ENCODE measurements at regions not wholly inside any gene's neighbourhood (a gene's known extent, or its start where the extent isn't known, plus 50 kb on each side); places are given as distances from the start of the nearest gene placed in this dataset.

DNA sequence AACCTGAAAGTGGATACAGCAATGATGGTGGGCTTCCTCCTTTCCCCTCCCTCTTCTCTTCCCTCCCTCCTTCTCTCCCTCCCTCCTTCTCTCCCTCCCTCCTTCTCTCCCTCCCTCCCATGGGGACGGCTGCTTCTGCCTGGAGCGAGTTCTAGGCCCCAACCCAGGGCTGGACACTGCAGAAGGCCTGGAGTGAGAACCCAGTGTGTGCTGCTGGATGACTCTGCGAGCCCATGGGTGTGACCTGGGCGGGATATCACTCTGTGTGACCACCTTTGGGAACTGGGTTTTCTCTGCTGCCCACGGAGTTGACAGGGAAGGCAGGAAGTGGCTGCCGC, 242.6 kb upstream of the GSE1 start:
- TF ChIP-seq MXI1 (conservative IDR thresholded peaks at IDR 0.05; ENCODE audit: poor library complexity, severe bottlenecking) (no peak), POLR2AphosphoS5 (IDR thresholded peaks at IDR 0.05) (no peak), EZH2 (IDR thresholded peaks at IDR 0.05; ENCODE audit: borderline replicate concordance, insufficient read depth, low read length, poor library complexity, severe bottlenecking) (no peak), SMC3 (conservative IDR thresholded peaks at IDR 0.05; ENCODE audit: poor library complexity) (no peak), RAD21 (conservative IDR thresholded peaks at IDR 0.05) (no peak), EP300 (conservative IDR thresholded peaks at IDR 0.05; ENCODE audit: poor library complexity, severe bottlenecking) (no peak), TAF1 (IDR thresholded peaks at IDR 0.05; ENCODE audit: low read depth) (no peak)
- TF ChIP-seq, protein P1, sequence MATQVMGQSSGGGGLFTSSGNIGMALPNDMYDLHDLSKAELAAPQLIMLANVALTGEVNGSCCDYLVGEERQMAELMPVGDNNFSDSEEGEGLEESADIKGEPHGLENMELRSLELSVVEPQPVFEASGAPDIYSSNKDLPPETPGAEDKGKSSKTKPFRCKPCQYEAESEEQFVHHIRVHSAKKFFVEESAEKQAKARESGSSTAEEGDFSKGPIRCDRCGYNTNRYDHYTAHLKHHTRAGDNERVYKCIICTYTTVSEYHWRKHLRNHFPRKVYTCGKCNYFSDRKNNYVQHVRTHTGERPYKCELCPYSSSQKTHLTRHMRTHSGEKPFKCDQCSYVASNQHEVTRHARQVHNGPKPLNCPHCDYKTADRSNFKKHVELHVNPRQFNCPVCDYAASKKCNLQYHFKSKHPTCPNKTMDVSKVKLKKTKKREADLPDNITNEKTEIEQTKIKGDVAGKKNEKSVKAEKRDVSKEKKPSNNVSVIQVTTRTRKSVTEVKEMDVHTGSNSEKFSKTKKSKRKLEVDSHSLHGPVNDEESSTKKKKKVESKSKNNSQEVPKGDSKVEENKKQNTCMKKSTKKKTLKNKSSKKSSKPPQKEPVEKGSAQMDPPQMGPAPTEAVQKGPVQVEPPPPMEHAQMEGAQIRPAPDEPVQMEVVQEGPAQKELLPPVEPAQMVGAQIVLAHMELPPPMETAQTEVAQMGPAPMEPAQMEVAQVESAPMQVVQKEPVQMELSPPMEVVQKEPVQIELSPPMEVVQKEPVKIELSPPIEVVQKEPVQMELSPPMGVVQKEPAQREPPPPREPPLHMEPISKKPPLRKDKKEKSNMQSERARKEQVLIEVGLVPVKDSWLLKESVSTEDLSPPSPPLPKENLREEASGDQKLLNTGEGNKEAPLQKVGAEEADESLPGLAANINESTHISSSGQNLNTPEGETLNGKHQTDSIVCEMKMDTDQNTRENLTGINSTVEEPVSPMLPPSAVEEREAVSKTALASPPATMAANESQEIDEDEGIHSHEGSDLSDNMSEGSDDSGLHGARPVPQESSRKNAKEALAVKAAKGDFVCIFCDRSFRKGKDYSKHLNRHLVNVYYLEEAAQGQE (IDR thresholded peaks at IDR 0.05; ENCODE audit: borderline replicate concordance) = no peak
- TF ChIP-seq, protein P2, sequence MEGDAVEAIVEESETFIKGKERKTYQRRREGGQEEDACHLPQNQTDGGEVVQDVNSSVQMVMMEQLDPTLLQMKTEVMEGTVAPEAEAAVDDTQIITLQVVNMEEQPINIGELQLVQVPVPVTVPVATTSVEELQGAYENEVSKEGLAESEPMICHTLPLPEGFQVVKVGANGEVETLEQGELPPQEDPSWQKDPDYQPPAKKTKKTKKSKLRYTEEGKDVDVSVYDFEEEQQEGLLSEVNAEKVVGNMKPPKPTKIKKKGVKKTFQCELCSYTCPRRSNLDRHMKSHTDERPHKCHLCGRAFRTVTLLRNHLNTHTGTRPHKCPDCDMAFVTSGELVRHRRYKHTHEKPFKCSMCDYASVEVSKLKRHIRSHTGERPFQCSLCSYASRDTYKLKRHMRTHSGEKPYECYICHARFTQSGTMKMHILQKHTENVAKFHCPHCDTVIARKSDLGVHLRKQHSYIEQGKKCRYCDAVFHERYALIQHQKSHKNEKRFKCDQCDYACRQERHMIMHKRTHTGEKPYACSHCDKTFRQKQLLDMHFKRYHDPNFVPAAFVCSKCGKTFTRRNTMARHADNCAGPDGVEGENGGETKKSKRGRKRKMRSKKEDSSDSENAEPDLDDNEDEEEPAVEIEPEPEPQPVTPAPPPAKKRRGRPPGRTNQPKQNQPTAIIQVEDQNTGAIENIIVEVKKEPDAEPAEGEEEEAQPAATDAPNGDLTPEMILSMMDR (IDR thresholded peaks at IDR 0.05; ENCODE audit: poor library complexity, severe bottlenecking) = no peak
- Histone ChIP-seq H3K79me2 (replicated peaks; ENCODE audit: insufficient read depth, low read length) (no peaks in the 10 kb centered on the region), H3K9me3 (ENCODE audit: low read length) (no peaks in the 10 kb centered on the region), H3K27ac (ENCODE audit: low read length) (no peak overlapping the region), H4K20me1 (ENCODE audit: insufficient read depth) (no peaks in the 10 kb centered on the region), H3K36me3 (ENCODE audit: insufficient read depth, low read length) (no peaks in the 10 kb centered on the region), H2AFZ (ENCODE audit: low read depth, low read length) (no peak overlapping the region), H3K9me2 (ENCODE audit: insufficient read depth, low read length) (no peaks in the 10 kb centered on the region), H3K4me3 (ENCODE audit: low read length) (no peak overlapping the region), H3F3A (ENCODE audit: insufficient read depth, low read length, poor library complexity, severe bottlenecking) (no peaks in the 10 kb centered on the region), H3K27me3 (ENCODE audit: insufficient read depth, low read depth, low read length) (no peaks in the 10 kb centered on the region), H3K4me2 (ENCODE audit: low read length) (no peak overlapping the region), H3K9ac (ENCODE audit: low read length) (no peak overlapping the region)

GRCh38 chr16:85370881-85371651, 242.1 kb upstream of the GSE1 start:
- Histone ChIP-seq H3K4me3 (ENCODE audit: low read length) (no peak overlapping the region), H3K9me2 (ENCODE audit: insufficient read depth, low read length) (no peaks in the 10 kb centered on the region), H3K27me3 (ENCODE audit: insufficient read depth, low read depth, low read length) (no peaks in the 10 kb centered on the region), H3K27ac (ENCODE audit: low read length) (no peak overlapping the region), H3K4me2 (ENCODE audit: low read length) (no peak overlapping the region), H3K9ac (ENCODE audit: low read length) (no peak overlapping the region), H3K9me3 (ENCODE audit: low read length) (no peaks in the 10 kb centered on the region), H2AFZ (ENCODE audit: low read depth, low read length) (no peak overlapping the region), H3K36me3 (ENCODE audit: insufficient read depth, low read length) (no peaks in the 10 kb centered on the region), H3F3A (ENCODE audit: insufficient read depth, low read length, poor library complexity, severe bottlenecking) (no peaks in the 10 kb centered on the region), H3K79me2 (replicated peaks; ENCODE audit: insufficient read depth, low read length) (no peaks in the 10 kb centered on the region), H4K20me1 (ENCODE audit: insufficient read depth) (no peaks in the 10 kb centered on the region)
- TF ChIP-seq RAD21 (conservative IDR thresholded peaks at IDR 0.05) = no peak
- TF ChIP-seq SMC3 (conservative IDR thresholded peaks at IDR 0.05; ENCODE audit: poor library complexity) = no peak
- TF ChIP-seq, protein P2 (IDR thresholded peaks at IDR 0.05; ENCODE audit: poor library complexity, severe bottlenecking) = no peak
- TF ChIP-seq, protein P1 (IDR thresholded peaks at IDR 0.05; ENCODE audit: borderline replicate concordance) = no peak
- TF ChIP-seq EZH2 (IDR thresholded peaks at IDR 0.05; ENCODE audit: borderline replicate concordance, insufficient read depth, low read length, poor library complexity, severe bottlenecking) = no peak
- TF ChIP-seq EP300 (conservative IDR thresholded peaks at IDR 0.05; ENCODE audit: poor library complexity, severe bottlenecking) = no peak
- no peak for TF ChIP-seq TAF1 (IDR thresholded peaks at IDR 0.05; ENCODE audit: low read depth)
- no peak for TF ChIP-seq MXI1 (conservative IDR thresholded peaks at IDR 0.05; ENCODE audit: poor library complexity, severe bottlenecking)
- TF ChIP-seq POLR2AphosphoS5 (IDR thresholded peaks at IDR 0.05) = no peak
